Keratinocyte (primary cell): ENCODE measurements at regions not wholly inside any gene's neighbourhood (a gene's known extent, or its start where the extent isn't known, plus 50 kb on each side); places are given as distances from the start of the nearest gene placed in this dataset.

ENCODE experiments used
- EZH2 ChIP-seq: IDR thresholded peaks from one replicate; pipeline ENCODE4 v1.6.1; 2012; ENCODE audit warnings: inconsistent platforms, mild to moderate bottlenecking, low read length, moderate library complexity
- TF ChIP-seq, protein P1 (sequence below), 3 experiments: IDR thresholded peaks in 1 of 3; conservative IDR thresholded peaks in 1 of 3; optimal IDR thresholded peaks in 1 of 3; 2 replicates in 2 of 3; 3 replicates in 1 of 3; pipeline versions ENCODE3 to v1.5.1; 2011; ENCODE audit warnings: low read length in 3 of 3, mild to moderate bottlenecking in 3 of 3, moderate library complexity in 2 of 3, control low read depth in 1 of 3, inconsistent platforms in 1 of 3; ENCODE audit not compliant: insufficient read depth in 2 of 3; ENCODE audit errors: extremely low read depth in 1 of 3

GRCh38 chrX:149284616-149285015 is 220.5 kb downstream of the IDS start:
- TF ChIP-seq, protein P1, sequence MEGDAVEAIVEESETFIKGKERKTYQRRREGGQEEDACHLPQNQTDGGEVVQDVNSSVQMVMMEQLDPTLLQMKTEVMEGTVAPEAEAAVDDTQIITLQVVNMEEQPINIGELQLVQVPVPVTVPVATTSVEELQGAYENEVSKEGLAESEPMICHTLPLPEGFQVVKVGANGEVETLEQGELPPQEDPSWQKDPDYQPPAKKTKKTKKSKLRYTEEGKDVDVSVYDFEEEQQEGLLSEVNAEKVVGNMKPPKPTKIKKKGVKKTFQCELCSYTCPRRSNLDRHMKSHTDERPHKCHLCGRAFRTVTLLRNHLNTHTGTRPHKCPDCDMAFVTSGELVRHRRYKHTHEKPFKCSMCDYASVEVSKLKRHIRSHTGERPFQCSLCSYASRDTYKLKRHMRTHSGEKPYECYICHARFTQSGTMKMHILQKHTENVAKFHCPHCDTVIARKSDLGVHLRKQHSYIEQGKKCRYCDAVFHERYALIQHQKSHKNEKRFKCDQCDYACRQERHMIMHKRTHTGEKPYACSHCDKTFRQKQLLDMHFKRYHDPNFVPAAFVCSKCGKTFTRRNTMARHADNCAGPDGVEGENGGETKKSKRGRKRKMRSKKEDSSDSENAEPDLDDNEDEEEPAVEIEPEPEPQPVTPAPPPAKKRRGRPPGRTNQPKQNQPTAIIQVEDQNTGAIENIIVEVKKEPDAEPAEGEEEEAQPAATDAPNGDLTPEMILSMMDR (optimal IDR thresholded peaks at IDR 0.05 in 1 of 3, IDR thresholded peaks at IDR 0.05 in 1 of 3, conservative IDR thresholded peaks at IDR 0.05 in 1 of 3; ENCODE audit: extremely low read depth in 1 of 3, insufficient read depth in 2 of 3, low read length in 3 of 3): no peak
- TF ChIP-seq EZH2: no peak
